ENCODE measurements at regions not wholly inside any gene's neighbourhood (a gene's known extent, or its start where the extent isn't known, plus 50 kb on each side); places are given as distances from the start of the nearest gene placed in this dataset.

GRCh38 chr10:125417605-125418004 is 257.2 kb upstream of the CTBP2 start:
- TF ChIP-seq CTCF (conservative IDR thresholded peaks at IDR 0.05): no peak
- no peak for TF ChIP-seq EZH2 (IDR thresholded peaks at IDR 0.05; ENCODE audit: low read depth)
